ENCODE measurements at regions not wholly inside any gene's neighbourhood (a gene's known extent, or its start where the extent isn't known, plus 50 kb on each side); places are given as distances from the start of the nearest gene placed in this dataset.

DNA sequence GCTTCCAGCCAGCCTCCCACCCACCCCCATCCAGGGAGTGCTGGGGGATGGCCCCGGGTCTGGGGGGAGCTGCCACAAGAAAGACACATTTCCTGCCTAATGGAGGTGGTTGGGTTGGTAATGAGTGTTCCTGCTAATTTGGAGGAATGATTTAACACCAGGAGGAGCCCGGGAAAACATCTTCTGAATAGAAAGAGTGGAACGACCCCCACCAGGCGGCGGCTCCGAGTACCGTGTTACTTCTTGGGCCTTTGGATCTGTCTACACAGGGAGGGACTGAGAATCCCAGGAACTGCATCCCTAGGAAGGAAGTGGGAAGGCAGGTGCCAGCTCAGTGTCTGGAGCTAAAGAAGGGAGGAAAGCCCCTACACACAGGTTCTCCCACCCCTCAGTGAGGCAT lies 64.6 kb downstream of the TSPAN17 start:
- H3K79me2 ChIP-seq (ENCODE audit: control insufficient read depth, insufficient read depth, low read length): no peaks in the 10 kb centered on the region
- no peak overlapping the region for H3K9ac ChIP-seq (replicated peaks; ENCODE audit: extremely low read depth, insufficient read depth, low read length)
- dilution Hi-C loops (cut with MboI; ENCODE audit: extremely low pct_ligation_motif_present, low sequenced_read_pairs): no loop called here
- H3K36me3 ChIP-seq (ENCODE audit: control insufficient read depth in 2 of 2, extremely low read depth in 1 of 2, insufficient read depth in 2 of 2, low read length in 2 of 2): no peaks in the 10 kb centered on the region
- H2AFZ ChIP-seq (ENCODE audit: low read depth, low read length): no peak overlapping the region
- FAIRE-seq (no peak), DNase-seq (ENCODE audit: low read depth, low spot score) (no peak)
- H3K4me1 ChIP-seq (ENCODE audit: control insufficient read depth, extremely low read depth, insufficient read depth, low read length): no peaks in the 10 kb centered on the region
- H4K20me1 ChIP-seq (replicated peaks; ENCODE audit: control insufficient read depth, extremely low read depth, insufficient read depth, low read length): no peaks in the 10 kb centered on the region
- POLR2A ChIA-PET: no interaction called here
- CTCF ChIA-PET: no interaction called here
- TF ChIP-seq, protein P1, sequence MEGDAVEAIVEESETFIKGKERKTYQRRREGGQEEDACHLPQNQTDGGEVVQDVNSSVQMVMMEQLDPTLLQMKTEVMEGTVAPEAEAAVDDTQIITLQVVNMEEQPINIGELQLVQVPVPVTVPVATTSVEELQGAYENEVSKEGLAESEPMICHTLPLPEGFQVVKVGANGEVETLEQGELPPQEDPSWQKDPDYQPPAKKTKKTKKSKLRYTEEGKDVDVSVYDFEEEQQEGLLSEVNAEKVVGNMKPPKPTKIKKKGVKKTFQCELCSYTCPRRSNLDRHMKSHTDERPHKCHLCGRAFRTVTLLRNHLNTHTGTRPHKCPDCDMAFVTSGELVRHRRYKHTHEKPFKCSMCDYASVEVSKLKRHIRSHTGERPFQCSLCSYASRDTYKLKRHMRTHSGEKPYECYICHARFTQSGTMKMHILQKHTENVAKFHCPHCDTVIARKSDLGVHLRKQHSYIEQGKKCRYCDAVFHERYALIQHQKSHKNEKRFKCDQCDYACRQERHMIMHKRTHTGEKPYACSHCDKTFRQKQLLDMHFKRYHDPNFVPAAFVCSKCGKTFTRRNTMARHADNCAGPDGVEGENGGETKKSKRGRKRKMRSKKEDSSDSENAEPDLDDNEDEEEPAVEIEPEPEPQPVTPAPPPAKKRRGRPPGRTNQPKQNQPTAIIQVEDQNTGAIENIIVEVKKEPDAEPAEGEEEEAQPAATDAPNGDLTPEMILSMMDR (IDR thresholded peaks at IDR 0.05; ENCODE audit: extremely low read depth in 1 of 2, insufficient read depth in 1 of 2, low read depth in 1 of 2, low read length in 2 of 2): no peak
- TF ChIP-seq GATA2 (IDR thresholded peaks at IDR 0.05; ENCODE audit: insufficient read depth, insufficient read length, low read depth, low read length): no peak
- no peak for TF ChIP-seq MYC (IDR thresholded peaks at IDR 0.05; ENCODE audit: low read depth, low read length)
- no peak for TF ChIP-seq EZH2 (IDR thresholded peaks at IDR 0.05; ENCODE audit: borderline replicate concordance, low read depth, low read length, severe bottlenecking)
- TF ChIP-seq POLR2A (IDR thresholded peaks at IDR 0.05; ENCODE audit: low read depth, low read length): no peak
- TF ChIP-seq, protein P2, sequence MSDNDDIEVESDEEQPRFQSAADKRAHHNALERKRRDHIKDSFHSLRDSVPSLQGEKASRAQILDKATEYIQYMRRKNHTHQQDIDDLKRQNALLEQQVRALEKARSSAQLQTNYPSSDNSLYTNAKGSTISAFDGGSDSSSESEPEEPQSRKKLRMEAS (IDR thresholded peaks at IDR 0.05; ENCODE audit: insufficient read depth, insufficient read length): no peak
- no peak for TF ChIP-seq POLR2AphosphoS5 (IDR thresholded peaks at IDR 0.05; ENCODE audit: insufficient read depth, low read depth, low read length)
- TF ChIP-seq JUN (IDR thresholded peaks at IDR 0.05; ENCODE audit: borderline replicate concordance, insufficient read depth, insufficient read length, low read depth): no peak
- H3K4me3 ChIP-seq (replicated peaks in 1 of 3; ENCODE audit: insufficient read depth in 1 of 3, low read depth in 1 of 3, low read length in 3 of 3): no peak overlapping the region
- H3K27ac ChIP-seq (ENCODE audit: insufficient read depth, low read depth, low read length): no peak overlapping the region
- intact Hi-C loops (cut with micrococcal nuclease): no loop called here
- no peaks in the 10 kb centered on the region for H3K9me1 ChIP-seq (replicated peaks; ENCODE audit: control insufficient read depth, extremely low read depth, insufficient read depth, low read length)
- H3K4me2 ChIP-seq (ENCODE audit: insufficient read depth, low read length): no peak overlapping the region
- no TSS peak for BruUV-seq (replicated peaks)
- H3K9me3 ChIP-seq (replicated peaks; ENCODE audit: control insufficient read depth, insufficient read depth, low read length): no peaks in the 10 kb centered on the region
- peaks cover 0 to 19% of the 10 kb centered on the region in 2 experiments for H3K27me3 ChIP-seq (ENCODE audit: control insufficient read depth in 2 of 2, insufficient read depth in 2 of 2, low read length in 2 of 2)

Data from endothelial cell of umbilical vein (primary cell).